GM21529 (cell line): ENCODE measurements at regions not wholly inside any gene's neighbourhood (a gene's known extent, or its start where the extent isn't known, plus 50 kb on each side); places are given as distances from the start of the nearest gene placed in this dataset.

Source experiments
- ATAC-seq: cut with Tn5 transposase; IDR thresholded peaks from one replicate; pipeline ENCODE4 v1.9.1; 2021; ENCODE audit not compliant: unreplicated experiment

DNA sequence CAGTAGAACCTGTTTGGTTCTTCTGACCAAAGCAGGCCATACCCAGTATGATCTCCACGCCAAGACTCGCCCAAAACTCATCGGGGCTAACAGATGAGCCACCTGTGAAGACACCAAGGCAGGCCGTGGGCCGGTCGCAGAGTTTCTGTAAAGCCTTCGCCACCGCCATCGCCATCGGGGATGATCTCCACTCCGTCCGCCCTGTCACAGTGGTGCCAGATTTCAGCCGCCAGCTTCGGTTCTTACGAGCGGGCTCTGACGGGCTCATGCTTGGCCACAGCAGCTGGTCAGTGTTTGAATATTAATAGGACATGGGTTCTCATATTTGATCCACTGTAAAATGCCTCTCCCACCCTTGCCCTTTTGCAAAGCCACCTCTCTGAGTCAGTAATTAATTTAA is 113.2 kb upstream of the TMEM132D start:
- ATAC-seq, result no peak

DNA sequence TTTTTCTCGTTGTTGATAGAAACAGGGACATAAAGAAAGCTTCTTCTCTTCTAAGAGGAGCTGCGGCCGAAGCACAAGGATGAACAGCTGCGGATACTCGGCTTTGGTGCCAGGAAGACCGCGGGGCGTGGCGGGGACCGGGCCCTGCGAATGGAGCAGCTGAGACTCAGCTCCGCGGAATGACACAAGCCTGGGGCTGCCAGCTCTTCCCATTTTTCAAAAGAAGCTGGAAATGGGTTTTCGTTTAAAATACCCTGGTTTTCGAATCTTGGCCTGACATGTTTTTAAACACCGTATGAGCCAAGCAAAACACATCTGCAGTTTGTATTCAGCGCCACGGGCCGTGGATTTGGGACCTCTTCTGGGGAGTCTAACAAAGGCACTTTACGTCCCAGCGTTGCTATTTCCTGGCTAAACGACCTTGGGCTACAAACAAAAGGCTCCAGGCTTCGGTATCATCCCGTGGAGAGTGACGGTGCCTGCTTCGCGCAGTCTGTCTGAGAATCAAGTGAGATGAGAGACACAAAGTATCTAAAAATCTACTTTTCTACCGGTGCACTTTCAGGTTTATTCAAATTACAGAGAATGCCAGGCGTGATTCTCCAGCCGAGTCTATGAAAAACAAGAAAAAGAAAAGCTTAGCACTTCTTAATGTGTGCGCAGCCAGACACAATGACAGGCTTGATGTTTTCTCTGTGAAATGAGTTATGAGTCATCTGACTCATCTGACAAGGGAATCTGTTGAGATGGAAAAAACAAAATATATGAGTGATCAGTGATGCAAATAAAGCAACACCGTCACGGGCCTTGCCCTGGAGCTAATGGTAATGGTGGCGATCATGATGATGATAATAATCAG is 114.0 kb upstream of the TMEM132D start:
- ATAC-seq, result no peak

DNA sequence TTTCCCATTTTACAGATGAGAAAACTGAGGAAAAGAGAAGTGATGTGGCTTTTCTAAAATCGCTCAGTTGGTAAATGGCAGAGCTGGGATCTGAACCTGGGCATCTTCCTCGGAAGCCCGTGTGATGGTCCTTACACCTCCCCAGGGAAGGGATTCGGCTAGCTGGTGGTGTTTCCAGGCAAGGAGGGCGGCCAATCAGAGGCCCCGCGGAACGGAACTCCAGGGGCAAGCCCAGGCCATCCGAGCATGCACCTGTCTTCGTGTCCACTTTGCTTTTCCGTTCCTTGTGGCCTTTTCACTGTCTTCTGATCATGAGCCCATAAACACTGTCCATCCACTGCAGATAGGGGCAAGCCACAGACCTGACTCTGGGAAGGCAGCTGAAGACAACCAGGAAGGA is 114.8 kb upstream of the TMEM132D start:
- ATAC-seq, result no peak

DNA sequence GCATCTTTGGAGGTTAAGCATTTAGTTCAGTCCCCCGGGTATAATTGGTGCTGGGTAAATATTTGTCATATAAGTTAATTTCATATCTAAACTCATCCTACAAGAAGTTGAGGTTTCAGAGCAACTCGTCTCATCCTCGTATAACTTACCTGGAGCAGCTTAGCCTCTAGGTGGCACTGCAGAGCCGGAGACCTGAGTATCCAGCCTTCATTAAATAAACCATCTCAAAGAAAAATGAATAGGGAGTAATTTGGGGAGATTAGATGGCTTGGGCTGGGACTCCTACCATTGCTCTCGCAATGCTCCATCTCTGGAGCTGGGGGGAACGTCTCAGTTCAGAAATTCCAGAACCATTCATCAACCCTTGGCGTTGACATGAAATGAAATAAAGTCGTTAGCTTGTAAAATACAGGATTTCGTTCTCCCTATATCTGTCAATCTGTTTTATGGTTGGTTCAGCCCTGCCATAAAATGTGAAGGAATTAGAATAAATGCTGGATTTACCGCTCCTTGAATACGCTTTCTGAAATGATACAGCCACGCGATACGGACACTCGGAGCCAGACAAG is 122.9 kb upstream of the TMEM132D start:
- ATAC-seq, result no peak

DNA sequence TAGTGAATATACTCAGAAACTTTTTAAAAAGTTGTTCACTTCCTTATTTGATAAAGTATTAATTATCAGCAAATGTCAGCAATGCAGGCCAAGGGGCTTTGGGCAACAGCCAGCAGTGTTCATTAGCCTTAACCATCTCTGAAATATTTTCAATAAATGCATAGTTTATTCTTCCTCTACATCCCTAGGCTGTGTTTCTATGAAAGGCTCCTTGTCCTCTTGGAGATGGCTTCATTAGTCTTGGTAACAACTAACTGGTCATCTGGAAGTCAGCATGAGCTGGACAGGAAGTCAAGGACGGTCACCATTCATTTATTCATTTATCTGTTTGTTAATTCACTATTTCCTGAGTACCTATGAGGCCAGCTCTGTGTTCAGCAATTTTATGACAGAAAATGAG is 124.0 kb upstream of the TMEM132D start:
- ATAC-seq, result no peak

DNA sequence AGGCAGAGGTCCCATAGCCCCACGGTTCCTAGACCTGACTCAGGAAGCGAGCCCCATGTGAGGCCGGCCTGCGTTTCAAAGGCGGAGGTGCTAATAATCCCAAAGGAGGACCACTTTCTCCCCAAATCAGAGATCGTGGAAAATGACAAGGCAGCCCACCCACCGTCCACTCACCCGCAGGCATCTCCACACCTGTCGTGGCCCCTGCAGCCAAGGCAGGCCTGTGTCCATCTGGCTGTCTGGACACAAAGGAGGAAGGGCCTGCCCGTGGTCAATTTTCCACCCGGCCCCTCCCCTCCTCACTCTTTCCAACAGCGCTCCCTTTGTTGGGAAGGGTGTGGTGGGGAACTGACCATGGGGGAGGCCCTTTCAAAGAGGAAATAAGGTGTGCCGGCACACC is 125.3 kb upstream of the TMEM132D start:
- no peak for ATAC-seq

DNA sequence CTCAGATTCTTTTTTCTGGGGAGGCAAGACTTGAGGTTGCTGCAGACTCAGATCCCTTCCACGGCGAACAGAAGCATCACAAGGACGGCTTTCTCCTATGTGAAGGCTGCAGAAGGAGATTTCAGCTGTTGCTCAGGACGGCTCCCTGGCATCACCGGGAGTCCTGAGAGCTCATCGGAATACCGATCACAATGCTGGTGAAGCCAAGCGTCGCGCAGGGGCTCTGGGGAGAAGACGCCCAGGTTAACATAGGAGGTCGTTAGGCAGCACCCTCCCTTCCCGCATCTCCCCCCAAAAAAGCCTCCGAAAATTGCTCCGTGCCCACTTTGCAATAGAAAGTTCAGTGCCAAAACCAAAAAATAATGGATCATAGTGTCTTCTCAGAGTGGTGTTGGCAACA is 127.2 kb upstream of the TMEM132D start:
- no peak for ATAC-seq

DNA sequence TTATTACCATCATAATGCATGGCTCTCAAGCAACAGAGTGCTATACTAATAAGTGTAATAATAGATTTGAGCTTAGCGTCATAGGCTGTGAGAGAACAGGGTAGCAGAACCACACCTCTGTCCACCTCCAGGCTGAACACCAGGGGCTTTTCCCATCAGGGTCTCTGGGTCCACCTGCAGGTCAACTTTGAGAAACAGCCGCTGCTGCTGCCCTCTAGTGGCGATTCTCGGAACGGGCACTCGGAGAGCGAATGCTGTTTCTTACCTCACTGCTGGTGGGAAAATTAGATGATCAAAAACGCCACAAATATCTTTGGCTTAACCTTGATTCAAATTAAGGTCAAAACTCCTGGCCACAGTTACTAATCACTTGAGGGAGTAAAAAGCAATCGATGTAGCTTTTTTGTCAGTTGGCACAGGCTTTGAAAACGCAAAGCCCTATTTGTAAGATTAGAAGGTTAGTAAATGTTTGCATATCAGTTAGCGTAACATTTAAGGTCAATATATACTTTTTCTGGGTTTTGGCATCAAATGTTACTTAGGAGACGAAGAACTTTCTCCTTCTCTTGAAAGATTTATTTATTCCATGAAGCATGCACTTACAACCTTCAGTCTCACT is 127.9 kb upstream of the TMEM132D start:
- ATAC-seq, result peak; percentile 77

DNA sequence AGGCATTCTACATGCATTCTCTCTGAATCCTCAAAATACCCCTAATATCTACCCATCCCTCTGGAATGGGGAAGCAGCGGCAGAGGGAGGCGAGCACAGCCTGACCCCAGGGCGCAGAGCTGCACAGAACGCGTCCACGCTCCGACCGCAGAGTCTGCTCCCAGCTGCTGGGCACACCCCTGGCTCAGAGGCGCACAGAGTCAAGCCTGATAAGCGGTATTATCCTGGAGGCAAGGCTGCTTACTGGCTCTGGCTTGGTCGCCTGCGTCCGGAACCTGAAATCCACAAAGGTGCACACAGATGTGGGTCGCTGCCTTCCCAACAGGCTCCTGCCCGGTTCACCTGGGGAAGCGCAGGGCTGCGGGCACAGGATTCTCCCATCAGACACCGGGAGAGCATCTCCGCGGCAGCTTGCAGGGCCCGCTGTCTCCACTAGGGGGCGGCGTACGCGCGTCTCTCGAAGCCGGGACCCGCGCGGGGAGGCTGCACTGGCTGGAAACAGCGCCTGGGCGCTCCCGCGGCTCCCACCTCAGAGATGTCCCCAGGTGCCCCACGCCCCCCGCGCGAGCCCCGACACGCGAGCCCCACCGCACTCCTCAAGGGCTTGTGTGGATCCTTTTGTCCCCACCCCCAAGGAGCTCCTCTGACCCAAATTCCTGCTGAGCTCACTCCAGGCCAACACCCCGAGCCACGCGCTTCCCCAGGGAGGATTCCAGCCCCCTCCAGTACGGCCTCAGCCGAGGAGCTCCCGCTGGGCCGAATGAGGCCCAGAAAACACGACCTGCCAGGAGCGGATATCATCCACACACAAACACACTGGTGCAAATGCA is 120.1 kb upstream of the FZD10 start:
- no peak for ATAC-seq

DNA sequence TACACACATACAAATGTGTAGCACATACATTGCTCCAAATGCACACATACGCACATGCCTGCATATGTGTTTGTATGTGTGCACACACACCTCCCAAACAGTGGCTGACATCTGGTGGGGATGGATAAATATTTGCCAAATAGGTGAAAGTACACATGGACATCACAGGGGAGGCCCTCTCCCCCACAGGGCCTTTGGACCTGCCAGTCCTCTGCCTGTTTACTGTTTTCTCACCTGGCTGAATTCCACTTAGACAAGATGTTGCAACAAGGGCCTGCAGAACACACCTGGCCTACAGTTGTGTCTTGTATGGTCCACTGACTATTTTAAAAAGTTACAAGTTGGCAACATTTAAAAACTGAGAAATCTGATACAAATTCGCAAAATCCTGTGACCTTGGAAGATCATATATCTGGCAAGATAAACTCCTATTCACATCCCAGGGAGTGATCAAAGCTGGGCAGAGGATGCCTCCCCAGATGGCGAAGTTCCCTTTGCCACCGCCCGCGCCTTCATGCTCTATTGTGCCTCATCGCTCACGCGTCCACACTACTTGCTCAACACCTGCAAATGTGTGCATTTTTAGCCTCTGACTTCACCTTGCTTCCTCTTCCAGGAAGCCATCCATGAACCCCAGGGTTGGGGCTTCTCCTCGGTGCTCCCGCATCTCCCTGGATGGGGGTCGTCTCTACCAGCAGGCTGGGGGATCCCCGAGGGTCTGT is 118.4 kb upstream of the FZD10 start:
- no peak for ATAC-seq

DNA sequence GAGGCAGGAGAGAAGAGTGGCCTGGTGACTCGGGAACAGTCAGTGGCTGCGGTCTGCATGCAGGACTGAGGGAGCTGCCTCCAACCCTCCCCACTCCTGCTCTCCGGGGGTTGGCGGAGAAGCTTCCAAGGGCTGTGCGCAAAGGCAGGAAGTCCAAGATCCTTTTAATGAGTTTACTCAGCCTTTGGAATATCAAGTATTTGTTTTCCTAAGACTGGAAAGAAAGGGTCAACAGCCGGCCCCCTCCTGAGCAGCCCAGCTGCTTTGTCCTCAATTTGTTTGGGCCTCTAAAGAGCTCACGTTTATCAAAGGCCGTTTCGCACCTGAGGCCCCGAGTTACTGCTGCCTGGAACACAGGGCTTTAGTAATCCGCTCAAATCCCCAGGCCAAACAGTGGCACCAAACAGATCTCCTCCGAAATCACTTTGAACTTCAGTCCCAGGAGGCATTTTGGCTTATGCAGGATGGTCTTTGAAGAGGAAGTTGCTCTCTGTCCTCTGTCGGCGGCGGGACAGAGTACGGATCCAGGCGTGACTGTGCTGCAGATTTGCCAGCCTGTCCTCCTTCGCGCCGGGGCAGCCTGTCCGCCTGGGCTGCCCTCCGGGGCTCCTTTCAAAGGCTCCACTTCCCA is 117.2 kb upstream of the FZD10 start:
- ATAC-seq, result no peak

DNA sequence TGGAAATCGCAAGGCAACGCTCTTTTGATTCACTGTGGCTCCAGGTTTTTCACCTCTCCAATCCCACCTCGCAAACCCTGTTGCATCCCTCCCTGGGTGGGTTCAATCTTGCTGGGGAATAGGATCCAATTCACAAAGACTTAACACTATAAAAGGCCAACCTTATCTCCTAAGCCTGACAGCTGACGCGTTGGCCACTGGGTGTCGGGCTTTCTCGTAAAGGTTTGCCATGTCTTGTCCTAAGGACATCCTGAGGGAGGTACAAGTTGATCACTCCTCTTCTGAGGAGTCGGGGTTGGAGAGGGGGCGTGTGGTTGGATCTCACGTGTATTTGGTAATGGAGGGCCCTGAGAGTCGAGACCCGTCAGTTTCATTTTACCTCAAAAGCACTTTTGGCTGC is 112.6 kb upstream of the FZD10 start:
- no peak for ATAC-seq

DNA sequence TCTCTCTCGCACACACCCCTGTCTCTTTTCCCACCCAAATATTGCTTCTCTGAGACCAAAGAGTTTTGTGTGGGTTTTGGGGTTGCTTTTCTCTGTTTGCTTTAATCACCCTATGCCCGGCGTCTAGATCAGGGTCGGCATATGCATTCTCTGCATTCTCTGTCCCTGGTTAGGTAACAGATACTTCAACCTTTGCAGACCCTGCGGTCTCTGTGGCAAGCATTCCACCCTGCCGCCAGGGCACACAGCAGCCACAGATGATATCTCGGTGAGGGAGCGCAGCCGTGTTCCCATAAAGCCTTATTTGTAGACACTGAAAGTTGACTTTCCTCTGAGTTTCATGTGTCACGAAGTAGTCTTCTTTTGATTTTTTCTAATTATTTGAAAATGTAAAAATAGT is 110.4 kb upstream of the FZD10 start:
- ATAC-seq, result no peak

DNA sequence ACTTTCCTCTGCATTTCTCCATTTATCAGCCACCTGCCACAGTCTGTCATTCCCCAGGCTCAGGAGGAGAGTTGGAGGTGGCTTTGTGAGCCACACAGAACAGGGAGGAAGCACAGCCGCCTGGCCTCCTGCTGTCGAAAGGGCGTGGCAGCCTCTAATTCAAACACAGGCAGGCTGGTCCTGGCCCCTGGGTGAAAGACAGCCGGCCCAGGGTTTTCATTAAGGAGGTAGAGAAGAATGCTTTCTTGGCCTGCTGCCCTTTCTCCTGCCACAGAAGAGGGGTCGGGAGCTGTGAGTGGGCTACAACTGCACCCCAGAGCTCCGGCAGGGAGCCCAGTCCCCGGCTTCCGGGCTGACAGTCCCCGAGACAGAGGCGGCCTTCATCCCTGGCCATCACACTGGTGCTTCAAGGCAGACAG is 108.6 kb upstream of the FZD10 start:
- ATAC-seq, result no peak

DNA sequence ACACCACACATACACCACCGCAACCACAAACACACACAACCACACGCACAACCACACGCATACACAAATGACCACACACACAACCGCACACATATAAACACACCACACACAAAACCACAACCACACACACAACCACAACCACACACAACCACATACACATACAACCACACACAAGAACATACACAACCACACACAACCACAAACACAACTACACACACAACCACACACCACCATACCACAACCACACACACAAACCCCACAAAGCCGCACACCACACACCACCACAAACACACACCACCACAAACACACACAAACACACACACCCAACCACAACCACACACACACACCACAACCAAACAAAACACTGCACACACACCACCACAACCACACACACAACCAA is 107.5 kb upstream of the FZD10 start:
- ATAC-seq, result no peak

DNA sequence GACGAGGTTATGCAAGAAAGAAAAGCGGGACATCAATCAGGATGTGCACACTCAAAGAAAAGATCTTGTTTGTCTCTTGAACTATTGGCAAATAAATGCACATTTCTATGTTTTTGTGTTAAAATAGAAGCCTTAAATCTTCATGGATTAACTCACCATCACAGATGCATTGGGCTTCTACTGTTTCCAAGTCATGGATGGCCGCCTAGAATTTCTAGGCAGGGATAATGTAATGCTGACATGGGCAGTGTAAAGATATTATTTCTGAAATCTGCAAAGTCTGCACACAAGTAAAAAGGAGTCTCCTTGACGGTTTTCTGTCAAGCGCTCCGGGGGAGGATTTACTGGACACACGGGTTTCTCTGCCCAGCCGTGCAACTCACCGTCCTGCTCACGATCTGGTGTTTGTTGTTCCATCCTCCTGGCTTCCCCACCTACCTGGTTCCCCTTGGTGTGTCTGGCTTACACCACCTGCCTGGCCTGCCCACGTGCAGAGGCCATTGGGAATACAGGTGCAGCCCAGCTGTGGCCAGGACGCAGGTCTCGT is 103.3 kb upstream of the FZD10 start:
- ATAC-seq, result no peak

DNA sequence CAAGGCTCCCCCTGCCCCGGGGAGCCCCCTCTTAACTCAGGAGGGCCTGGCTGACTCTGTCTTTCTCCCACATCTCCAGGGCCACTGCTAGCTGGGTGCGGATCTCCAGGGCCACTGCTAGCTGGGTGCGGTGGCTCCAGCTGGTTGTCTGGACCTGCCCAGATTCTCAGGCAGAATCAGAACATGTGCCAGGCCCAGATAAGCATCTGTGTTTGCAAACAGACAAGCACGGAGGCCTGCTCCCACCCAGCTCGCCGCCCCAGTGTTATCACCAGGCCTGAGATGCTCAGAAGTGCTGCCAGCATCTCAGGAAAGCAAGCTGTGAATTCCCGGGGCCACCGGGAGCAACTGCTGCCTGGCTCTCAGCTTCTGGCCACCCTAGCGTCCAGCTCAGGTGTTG is 98.4 kb upstream of the FZD10 start:
- no peak for ATAC-seq

DNA sequence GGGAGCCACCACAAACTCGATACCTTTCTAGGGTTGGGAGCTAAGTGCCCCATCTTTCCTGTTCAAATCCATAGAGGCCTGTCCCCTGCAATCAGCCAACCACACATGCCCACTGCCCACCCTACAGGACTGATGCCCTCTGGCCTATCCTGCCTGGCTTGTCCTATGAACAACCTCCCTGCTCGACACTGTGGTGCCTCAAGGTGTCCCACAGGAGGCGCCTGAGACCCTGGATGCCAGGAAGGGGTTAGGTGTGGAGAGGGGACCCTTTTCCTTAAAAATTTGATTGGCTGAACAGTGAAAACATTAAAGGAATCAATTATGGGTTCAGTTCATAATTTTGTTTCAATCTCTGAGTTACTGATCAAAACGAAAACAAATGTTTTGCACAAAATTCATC is 97.3 kb upstream of the FZD10 start:
- no peak for ATAC-seq

DNA sequence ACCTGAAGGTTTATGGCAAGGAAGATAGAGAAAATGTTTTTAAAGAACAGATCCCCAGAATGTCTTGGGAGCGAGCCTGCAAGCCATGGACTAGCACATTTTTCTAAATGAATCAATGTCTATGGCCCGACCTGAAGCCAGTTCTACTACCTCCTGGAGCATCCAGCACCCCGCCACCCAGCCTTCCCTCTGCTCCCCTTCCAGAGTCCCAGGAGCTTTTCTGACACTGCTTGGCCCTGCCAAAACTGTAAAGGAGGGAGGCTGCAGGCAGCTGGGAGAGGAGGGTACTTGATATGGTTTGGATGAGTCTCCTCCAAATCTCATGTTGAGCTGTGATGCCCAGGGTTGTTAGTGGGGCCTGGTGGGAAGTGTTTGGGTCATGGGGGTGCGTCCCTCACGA is 95.5 kb upstream of the FZD10 start:
- no peak for ATAC-seq

DNA sequence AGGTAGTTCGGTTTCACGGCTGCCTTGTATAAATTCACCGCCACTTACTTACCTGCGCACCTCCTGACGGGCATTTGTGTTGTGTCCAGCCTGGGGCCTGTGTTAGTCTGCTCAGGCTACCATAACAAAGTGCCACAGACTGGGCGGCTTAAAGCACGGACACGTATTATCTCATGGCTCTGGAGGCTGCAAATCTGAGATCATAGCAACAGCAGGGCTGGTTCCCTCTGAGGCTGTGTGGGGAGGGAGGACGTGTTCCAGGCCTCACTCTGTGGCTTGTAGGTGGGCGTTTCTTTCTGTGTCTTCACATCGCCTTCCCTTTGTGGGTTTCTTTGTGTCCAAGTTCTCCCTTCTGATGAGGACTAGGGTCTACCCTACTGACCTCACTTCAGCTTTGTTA is 93.5 kb upstream of the FZD10 start:
- no peak for ATAC-seq
